ENCODE measurements at regions not wholly inside any gene's neighbourhood (a gene's known extent, or its start where the extent isn't known, plus 50 kb on each side); places are given as distances from the start of the nearest gene placed in this dataset.
"Not testable (repeated sequence)": the region's sequence is repeated elsewhere in the genome, so short reads cannot be mapped to it uniquely, and the experiment has no call there.

DNA sequence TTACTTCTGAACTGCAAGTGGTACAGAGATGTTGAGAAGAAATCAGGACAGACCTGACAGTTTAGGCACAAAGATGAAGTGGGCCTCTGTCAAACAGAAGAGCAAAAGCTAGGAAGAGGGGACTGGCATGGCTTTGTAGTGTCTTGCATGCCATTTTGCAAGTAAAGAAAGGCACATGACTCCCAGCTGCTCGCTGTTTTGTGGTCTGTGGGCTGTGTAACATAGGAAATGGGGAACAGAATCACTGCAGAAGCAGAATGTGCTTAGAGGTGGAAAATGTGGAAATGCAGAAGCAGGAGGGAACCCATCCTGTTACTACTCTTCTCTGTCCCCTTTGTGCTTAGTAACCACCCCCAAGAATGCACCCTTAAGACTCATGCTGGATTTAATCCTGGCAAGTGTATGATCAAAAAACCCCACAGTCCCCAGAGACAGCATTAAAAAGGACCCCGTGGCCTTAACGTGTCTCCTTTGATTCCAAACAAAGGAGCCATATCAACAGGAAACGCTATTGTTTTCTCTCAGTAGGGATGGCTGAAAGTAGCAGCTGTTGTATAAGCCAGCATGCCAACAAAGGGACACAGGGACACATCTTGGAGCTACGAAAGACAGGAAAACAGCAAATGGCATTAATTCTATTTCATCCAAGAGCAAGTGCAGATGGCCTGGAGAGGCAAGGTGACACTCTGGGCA lies 177.6 kb upstream of the GLRA2 start:
- no peak for FAIRE-seq
- no peak for TF ChIP-seq TAF1 (IDR thresholded peaks at IDR 0.05; ENCODE audit: borderline replicate concordance, low read depth, low read length)
- no peak for TF ChIP-seq POLR2AphosphoS5 (IDR thresholded peaks at IDR 0.05; ENCODE audit: low read depth, low read length)
- TF ChIP-seq POLR2A (IDR thresholded peaks at IDR 0.05; ENCODE audit: low read depth, low read length): no peak
- DNase-seq (ENCODE audit: insufficient read length): no peak

DNA sequence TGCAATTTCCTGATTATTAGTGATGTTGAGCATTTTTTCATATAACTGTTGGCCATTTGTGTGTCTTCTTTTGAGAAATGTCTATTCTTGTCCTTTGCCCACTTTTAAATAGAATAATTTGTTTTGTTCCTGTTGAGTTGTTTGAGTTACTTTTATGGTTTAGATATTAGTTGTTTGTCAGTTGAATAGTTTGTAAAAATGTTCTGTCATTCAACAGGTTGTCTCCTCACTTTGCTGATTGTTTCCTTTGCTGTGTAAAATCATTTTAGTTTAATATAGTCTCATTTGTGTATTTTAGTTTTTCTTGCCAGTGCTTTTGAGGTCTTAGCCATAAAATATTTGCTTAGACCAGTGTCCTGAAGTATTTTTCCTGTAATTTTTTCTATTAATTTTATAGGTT lies 181.8 kb upstream of the GLRA2 start:
- TF ChIP-seq POLR2AphosphoS5 (IDR thresholded peaks at IDR 0.05; ENCODE audit: low read depth, low read length) (no peak), TAF1 (IDR thresholded peaks at IDR 0.05; ENCODE audit: borderline replicate concordance, low read depth, low read length) (no peak), POLR2A (IDR thresholded peaks at IDR 0.05; ENCODE audit: low read depth, low read length) (no peak)
- FAIRE-seq (no peak), DNase-seq (ENCODE audit: insufficient read length) (no peak)

DNA sequence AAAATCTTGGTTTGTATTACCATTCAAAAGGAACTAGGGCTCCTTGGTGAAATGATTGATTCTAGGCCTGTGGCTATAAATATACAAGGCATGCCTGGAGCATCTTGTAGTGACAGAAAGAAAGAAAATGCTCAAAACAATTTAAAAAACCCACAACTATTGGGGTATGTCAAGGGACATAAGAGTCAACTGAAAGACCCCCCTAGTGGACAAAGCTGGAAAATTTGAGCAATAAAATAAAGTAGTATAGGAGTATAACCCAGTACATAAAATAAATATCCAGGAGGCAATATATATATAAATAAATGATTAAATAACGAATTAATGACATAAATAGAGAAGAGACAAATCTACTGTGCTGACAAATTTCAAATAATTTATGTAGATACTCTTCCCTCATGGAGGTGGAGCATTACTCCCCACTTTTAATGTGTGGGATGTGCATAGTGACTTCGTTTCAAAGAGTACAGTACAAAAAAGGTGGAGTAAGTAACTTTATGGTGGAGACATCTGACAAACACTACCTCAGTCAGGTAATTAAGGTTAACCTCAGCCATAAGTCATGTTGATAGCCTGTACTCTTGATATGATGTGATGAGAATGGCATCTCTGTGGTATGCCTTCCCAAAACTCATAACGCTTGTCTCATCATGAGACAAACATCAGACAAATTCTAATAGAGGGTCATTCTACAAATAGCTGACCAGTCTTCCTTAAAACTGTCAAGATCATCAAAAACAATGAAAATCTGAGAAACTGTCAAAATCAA lies 185.0 kb upstream of the GLRA2 start:
- no peak for TF ChIP-seq TAF1 (IDR thresholded peaks at IDR 0.05; ENCODE audit: borderline replicate concordance, low read depth, low read length)
- DNase-seq (ENCODE audit: insufficient read length) (no peak), FAIRE-seq (no peak)

DNA sequence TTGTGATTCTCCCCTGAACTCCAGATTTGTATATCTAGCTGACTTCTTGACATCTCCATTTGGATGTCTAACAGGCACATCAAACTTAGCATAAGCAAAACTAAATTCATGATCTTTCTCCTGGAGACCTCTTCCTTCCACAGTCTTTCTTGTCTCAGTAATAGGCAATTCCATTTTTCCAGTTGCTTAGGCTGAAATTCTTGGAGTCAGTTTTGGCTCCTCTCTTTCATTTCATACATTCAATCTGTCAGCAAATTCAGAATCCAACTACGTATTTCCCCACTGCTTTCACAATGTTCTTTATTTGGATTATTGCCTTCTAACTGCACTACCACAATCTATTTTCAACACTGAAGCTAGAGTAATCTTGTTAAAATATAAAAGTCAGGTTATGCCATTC lies 219.9 kb upstream of the GLRA2 start:
- FAIRE-seq (no peak), DNase-seq (ENCODE audit: insufficient read length) (no peak)
- TF ChIP-seq POLR2A (IDR thresholded peaks at IDR 0.05; ENCODE audit: low read depth, low read length) (no peak), POLR2AphosphoS5 (IDR thresholded peaks at IDR 0.05; ENCODE audit: low read depth, low read length) (no peak), TAF1 (IDR thresholded peaks at IDR 0.05; ENCODE audit: borderline replicate concordance, low read depth, low read length) (no peak)

DNA sequence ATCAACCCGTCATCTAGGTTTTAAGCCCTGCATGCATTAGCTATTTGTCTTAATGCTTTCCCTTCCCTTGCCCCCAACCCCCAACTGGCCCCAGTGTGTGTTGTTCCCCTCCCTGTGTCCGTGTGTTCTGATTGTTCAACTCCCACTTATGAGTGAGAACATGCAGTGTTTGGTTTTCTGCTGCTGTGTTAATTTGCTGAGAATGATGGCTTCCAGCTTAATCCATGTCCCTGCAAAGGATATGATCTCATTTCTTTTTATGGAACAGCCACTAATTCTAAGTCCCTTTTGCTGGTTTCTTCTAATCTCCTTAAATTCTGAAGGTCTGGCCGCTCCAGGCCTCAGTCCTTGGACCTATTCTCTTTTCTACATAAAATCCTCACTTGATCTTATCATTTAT lies 220.4 kb upstream of the GLRA2 start:
- not testable (repeated sequence) for DNase-seq (ENCODE audit: insufficient read length); FAIRE-seq

DNA sequence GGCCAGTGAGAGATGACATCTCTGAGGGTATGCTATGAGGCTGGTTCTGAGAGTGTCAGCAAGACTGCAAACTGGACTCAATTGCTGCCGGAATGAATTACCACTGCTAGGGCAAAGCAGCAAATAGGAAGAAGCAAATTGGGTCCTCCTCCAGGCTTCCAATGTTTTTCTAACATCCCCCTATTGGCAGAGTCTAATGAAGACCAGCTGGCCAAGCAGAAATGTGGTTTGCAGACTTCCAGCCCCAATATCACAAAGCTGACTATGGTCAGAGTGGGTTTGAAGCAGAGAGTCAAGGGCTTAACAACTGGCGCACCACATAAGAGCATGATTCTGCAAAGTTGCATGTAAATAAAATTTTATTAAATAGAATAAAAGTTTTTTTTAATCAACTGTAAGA lies 225.4 kb upstream of the GLRA2 start:
- TF ChIP-seq TAF1 (IDR thresholded peaks at IDR 0.05; ENCODE audit: borderline replicate concordance, low read depth, low read length) (no peak), POLR2A (IDR thresholded peaks at IDR 0.05; ENCODE audit: low read depth, low read length) (no peak), POLR2AphosphoS5 (IDR thresholded peaks at IDR 0.05; ENCODE audit: low read depth, low read length) (no peak)
- DNase-seq (ENCODE audit: insufficient read length) (no peak), FAIRE-seq (no peak)

DNA sequence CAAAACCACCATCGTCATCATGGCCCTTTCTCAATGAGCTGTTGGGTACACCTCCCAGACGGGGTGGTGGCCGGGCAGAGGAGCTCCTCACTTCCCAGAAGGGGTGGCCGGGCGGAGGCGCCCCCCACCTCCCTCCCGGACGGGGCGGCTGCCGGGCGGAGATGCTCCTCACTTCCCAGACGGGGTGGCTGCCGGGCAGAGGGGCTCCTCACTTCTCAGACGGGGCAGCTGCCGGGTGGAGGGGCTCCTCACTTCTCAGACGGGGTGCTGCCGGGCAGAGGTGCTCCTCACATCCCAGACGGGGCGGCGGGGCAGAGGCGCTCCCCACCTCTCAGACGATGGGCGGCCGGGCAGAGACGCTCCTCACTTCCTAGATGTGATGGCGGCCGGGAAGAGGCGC lies 226.8 kb upstream of the GLRA2 start:
- DNase-seq (ENCODE audit: insufficient read length); FAIRE-seq: not testable (repeated sequence)

DNA sequence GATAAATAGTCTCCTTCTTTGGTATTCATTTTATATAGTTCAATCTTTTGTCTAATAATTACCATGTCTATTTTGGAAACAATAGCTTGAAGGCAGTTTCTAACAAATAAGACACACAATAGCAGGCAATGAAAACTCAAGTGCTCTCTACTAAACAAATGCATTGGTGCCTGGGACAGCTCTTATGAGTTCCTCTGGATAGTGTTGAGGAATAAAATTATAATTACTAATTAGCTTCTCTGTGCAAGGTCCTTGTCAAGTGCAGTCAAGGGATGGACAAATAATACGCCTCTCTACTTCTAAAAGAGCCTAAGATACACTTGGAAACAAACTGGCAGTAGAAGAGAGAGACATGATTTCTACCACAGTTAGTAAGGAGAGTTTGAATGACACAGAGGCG lies 229.0 kb upstream of the GLRA2 start:
- TF ChIP-seq POLR2AphosphoS5 (IDR thresholded peaks at IDR 0.05; ENCODE audit: low read depth, low read length): no peak
- no peak for TF ChIP-seq TAF1 (IDR thresholded peaks at IDR 0.05; ENCODE audit: borderline replicate concordance, low read depth, low read length)
- no peak for TF ChIP-seq POLR2A (IDR thresholded peaks at IDR 0.05; ENCODE audit: low read depth, low read length)
- no peak for FAIRE-seq

DNA sequence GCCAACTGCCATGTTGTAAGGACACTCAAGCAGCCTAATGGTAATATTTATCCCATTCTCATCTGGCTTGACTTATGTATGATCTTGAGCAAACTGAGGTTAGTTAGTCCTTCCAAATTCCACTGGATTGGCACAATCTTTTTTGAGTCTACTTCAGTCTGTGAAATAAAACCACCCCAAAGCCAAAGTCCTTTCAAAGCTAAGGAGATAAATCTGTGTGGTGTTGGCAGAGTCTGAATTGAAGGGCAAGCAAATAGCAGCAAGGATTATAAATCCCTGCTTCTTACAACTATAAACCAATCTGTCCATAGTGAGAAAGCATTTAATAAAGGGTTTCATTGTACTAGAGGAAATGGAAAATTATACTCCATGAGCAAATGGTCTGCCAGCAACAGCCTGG lies 233.9 kb upstream of the GLRA2 start:
- TF ChIP-seq TAF1 (IDR thresholded peaks at IDR 0.05; ENCODE audit: borderline replicate concordance, low read depth, low read length): no peak
- TF ChIP-seq POLR2A (IDR thresholded peaks at IDR 0.05; ENCODE audit: low read depth, low read length): no peak
- no peak for TF ChIP-seq POLR2AphosphoS5 (IDR thresholded peaks at IDR 0.05; ENCODE audit: low read depth, low read length)
- DNase-seq (ENCODE audit: insufficient read length) (no peak), FAIRE-seq (no peak)

More for the DNA sequence above, 229.0 kb upstream of the GLRA2 start:
- DNase-seq (ENCODE audit: insufficient read length): no peak

DNA sequence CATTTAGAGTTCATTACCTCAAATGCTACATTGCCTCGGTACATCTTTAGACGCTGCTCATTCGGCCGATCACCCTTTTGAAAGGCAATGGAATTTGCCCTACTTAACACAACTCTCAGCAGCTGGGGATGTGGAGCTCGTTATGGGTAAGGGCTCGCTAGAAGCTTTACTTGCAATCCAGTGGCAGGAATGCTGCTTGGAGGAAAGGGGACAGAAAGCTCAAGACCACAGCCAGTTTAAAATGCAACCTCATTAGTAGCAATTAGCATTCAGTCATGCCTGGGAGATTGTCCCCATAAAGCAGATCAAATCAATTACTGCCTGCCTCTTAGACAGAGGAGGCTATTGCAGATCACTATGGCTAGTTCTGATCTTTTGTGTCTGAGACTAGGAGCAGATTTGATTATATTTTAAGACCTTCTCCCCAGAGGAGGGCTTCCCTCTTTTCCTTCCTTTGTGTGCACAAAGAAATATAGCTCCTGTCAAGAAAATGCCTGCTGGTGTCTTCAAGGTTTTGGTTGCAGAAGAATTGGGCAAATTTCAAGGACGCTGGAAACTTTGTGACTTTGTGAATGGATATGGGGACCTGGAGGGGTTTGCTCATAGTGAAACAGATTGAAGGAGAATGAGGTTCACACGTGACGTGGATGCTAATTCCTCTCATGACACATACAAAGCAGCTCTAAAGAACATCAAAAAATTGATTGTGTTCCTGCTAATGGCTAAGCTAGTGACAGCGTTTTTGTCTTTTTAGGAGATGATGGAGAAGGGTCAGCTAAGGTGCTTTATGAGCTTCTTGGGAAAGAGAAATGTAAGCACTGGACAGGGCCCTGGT lies 237.5 kb upstream of the GLRA2 start:
- FAIRE-seq: no peak
- DNase-seq (ENCODE audit: insufficient read length): no peak
- TF ChIP-seq TAF1 (IDR thresholded peaks at IDR 0.05; ENCODE audit: borderline replicate concordance, low read depth, low read length): no peak
- no peak for TF ChIP-seq POLR2A (IDR thresholded peaks at IDR 0.05; ENCODE audit: low read depth, low read length)
- TF ChIP-seq POLR2AphosphoS5 (IDR thresholded peaks at IDR 0.05; ENCODE audit: low read depth, low read length): no peak

DNA sequence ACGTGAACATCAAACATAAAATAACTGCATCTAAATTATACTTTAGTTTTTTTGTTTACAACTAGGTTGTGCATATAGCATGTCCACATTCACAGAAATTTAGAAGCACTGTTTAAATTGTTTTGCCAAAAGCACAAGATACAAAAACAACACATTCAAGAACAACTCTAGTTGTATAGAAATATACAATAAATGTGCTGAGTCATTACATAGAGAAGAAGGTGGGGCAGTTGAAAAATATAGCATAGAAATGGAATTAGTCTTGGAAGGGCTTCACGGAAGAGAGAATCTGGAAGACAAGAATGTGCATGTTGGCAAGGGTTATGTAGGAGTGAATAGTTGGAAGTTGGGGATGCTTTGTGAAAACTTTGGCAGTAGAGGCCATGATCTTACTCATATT lies 239.0 kb upstream of the GLRA2 start:
- TF ChIP-seq TAF1 (IDR thresholded peaks at IDR 0.05; ENCODE audit: borderline replicate concordance, low read depth, low read length): no peak
- no peak for TF ChIP-seq POLR2A (IDR thresholded peaks at IDR 0.05; ENCODE audit: low read depth, low read length)
- no peak for TF ChIP-seq POLR2AphosphoS5 (IDR thresholded peaks at IDR 0.05; ENCODE audit: low read depth, low read length)
- DNase-seq (ENCODE audit: insufficient read length) (no peak), FAIRE-seq (no peak)

DNA sequence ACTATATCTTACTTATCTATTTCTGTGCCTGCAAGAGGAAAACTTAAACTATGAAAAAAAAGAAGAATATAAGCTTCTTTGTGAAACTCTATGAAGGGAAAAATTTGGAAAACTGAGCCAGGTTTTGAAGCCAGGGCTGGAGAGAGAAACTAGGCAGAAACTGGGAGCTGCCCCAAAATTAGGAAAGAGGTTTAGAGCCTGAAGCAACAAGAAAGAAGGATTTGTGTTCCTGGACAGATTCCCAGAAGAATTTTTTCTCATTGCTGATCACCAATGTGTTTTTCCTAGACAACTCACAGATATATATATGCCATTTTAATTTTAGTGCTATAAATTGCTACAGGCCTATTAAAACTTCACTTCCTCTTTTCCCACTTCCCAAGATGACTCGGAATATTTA lies 245.0 kb upstream of the GEMIN8 start:
- DNase-seq (ENCODE audit: insufficient read length): no peak
- no peak for FAIRE-seq
- no peak for TF ChIP-seq POLR2AphosphoS5 (IDR thresholded peaks at IDR 0.05; ENCODE audit: low read depth, low read length)
- no peak for TF ChIP-seq TAF1 (IDR thresholded peaks at IDR 0.05; ENCODE audit: borderline replicate concordance, low read depth, low read length)
- TF ChIP-seq POLR2A (IDR thresholded peaks at IDR 0.05; ENCODE audit: low read depth, low read length): no peak

Data from GM12892 (cell line).